Sigmoid colon (tissue), 6 donors: ENCODE measurements at regions not wholly inside any gene's neighbourhood (a gene's known extent, or its start where the extent isn't known, plus 50 kb on each side); places are given as distances from the start of the nearest gene placed in this dataset.

Experiments
- DNase-seq: peaks from one replicate; pipeline ENCODE4 v3.0.0-alpha.2; 2019
- H3K27ac ChIP-seq, 4 donors: fragments of 200-600 bp; sonication (generic); one replicate each; pipeline ENCODE4 v1.5.1; 2016 to 2019; ENCODE audit warnings: mild to moderate bottlenecking in 1 of 4
- H3K27me3 ChIP-seq, 3 donors: fragments of 200-600 bp; sonication (generic); one replicate each; pipeline ENCODE4 v1.5.1; 2019; ENCODE audit warnings: mild to moderate bottlenecking in 1 of 3
- H3K36me3 ChIP-seq, 4 donors: fragments of 200-600 bp; sonication (generic); one replicate each; pipeline ENCODE4 v1.5.1; 2016 to 2019
- H3K4me1 ChIP-seq, 4 donors: fragments of 200-600 bp; sonication (generic); one replicate each; pipeline ENCODE4 v1.5.1; 2017 to 2019
- H3K4me3 ChIP-seq, 4 donors: fragments of 200-600 bp; sonication (generic); one replicate each; pipeline ENCODE4 v1.5.1; 2017 to 2019; ENCODE audit warnings: mild to moderate bottlenecking in 2 of 4, moderate library complexity in 1 of 4
- H3K9me3 ChIP-seq, 4 donors: fragments of 200-600 bp in 3 of 4; sonication (generic) in 3 of 4; one replicate each; pipeline versions ENCODE4 v1.5.1 to v1.6.1; 2013 to 2019
- EP300 ChIP-seq, 4 donors: sonication (generic); formaldehyde crosslinking; IDR thresholded peaks; one replicate each; pipeline ENCODE4 v1.6.1; 2017; ENCODE audit warnings: antibody characterized with exemption in 4 of 4
- POLR2A ChIP-seq, 2 donors: fragments of 450-650 bp; IDR thresholded peaks; one replicate each; pipeline ENCODE4 v1.6.1; 2016; ENCODE audit warnings: antibody characterized with exemption in 2 of 2, mild to moderate bottlenecking in 2 of 2, moderate library complexity in 2 of 2
- POLR2AphosphoS5 ChIP-seq, 4 donors: sonication (generic); formaldehyde crosslinking; IDR thresholded peaks; one replicate each; pipeline ENCODE4 v1.6.1; 2017; ENCODE audit warnings: antibody characterized with exemption in 4 of 4
- WGBS, 2 donors: extraction: QIAGEN DNeasy Blood & Tissue Kit; methylation state at CpG; one replicate each; pipeline ENCODE4 v1.1.7; 2013; 5-methylcytosine and 5-hydroxymethylcytosine counted together
- intact Hi-C: fragments of 100-400 bp; cut with DNase I; formaldehyde crosslinking; loops from one replicate; pipeline ENCODE4 v1.15.1; 2023
- TF ChIP-seq, protein P1 (sequence below), 4 experiments: fragments of 450-650 bp in 3 of 4; fragments of 200-600 bp in 1 of 4; IDR thresholded peaks; one replicate each; pipeline ENCODE4 v1.5.1; 2016 to 2019; ENCODE audit warnings: antibody characterized with exemption in 4 of 4, mild to moderate bottlenecking in 3 of 4, moderate library complexity in 2 of 4
- donor health status: healthy with polysubstance abuse.
- donor health status: healthy.

- H3K36me3 ChIP-seq, result no peaks in the 10 kb centered on the region
- no peaks in the 10 kb centered on the region for H3K27me3 ChIP-seq
- TF ChIP-seq POLR2AphosphoS5 (IDR thresholded peaks at IDR 0.05), result no peak
- TF ChIP-seq, protein P1, sequence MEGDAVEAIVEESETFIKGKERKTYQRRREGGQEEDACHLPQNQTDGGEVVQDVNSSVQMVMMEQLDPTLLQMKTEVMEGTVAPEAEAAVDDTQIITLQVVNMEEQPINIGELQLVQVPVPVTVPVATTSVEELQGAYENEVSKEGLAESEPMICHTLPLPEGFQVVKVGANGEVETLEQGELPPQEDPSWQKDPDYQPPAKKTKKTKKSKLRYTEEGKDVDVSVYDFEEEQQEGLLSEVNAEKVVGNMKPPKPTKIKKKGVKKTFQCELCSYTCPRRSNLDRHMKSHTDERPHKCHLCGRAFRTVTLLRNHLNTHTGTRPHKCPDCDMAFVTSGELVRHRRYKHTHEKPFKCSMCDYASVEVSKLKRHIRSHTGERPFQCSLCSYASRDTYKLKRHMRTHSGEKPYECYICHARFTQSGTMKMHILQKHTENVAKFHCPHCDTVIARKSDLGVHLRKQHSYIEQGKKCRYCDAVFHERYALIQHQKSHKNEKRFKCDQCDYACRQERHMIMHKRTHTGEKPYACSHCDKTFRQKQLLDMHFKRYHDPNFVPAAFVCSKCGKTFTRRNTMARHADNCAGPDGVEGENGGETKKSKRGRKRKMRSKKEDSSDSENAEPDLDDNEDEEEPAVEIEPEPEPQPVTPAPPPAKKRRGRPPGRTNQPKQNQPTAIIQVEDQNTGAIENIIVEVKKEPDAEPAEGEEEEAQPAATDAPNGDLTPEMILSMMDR (IDR thresholded peaks at IDR 0.05), result no peak
- TF ChIP-seq EP300 (IDR thresholded peaks at IDR 0.05), result no peak
- no peak for TF ChIP-seq POLR2A (IDR thresholded peaks at IDR 0.05)
- no peak overlapping the region for H3K27ac ChIP-seq
- WGBS, 2 donors, result 74 to 92% methylated on average over 3 of the region's 3 CpGs
- DNase-seq, result no peak
- H3K9me3 ChIP-seq, result peaks cover 0 to 10% (median 1%) of the 10 kb centered on the region in 4 donors
- intact Hi-C loops, result no loop called here
- H3K4me3 ChIP-seq, result no peak overlapping the region
- no peaks in the 10 kb centered on the region for H3K4me1 ChIP-seq
These were observed 480.3 kb downstream of the BCL11B start for GRCh38 chr14:98791661-98792060.

DNA sequence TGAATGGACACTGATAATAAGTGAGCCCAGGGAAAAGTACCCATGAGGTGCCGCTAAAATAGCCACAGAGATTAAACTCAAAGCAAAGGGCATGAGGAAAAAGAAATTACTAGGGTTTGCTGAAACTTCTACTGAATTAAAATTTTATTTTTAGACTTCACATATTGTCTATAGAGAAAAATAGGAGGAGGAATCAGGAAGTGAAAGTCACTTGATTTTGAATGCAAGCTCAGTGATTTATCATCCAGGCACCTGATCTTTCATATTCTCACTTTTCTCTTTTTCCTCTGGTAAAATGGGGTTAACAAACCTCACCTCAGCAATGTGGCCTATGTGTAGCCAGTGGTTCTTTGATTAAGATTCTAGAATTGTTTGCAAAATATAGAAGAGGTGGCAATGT is 479.8 kb downstream of the BCL11B start:
- no peak for TF ChIP-seq POLR2A (IDR thresholded peaks at IDR 0.05)
- no peak overlapping the region for H3K27ac ChIP-seq
- intact Hi-C loops, result no loop called here
- no peaks in the 10 kb centered on the region for H3K4me1 ChIP-seq
- H3K9me3 ChIP-seq, result peaks cover 0 to 10% (median 1%) of the 10 kb centered on the region in 4 donors
- H3K36me3 ChIP-seq, result no peaks in the 10 kb centered on the region
- no peaks in the 10 kb centered on the region for H3K27me3 ChIP-seq
- H3K4me3 ChIP-seq, result no peak overlapping the region
- WGBS, 2 donors, result 96 to 98% methylated on average over 1 of the region's 1 CpG
- DNase-seq, result no peak

GRCh38 chr14:98798099-98798498 is 473.9 kb downstream of the BCL11B start:
- Histone ChIP-seq H3K4me3 (no peak overlapping the region), H3K36me3 (no peaks in the 10 kb centered on the region), H3K4me1 (peaks cover 0 to 23% (median 14%) of the 10 kb centered on the region in 4 donors), H3K27me3 (no peaks in the 10 kb centered on the region), H3K9me3 (peaks cover 0 to 10% (median 1%) of the 10 kb centered on the region in 4 donors), H3K27ac (no peak overlapping the region)
- 6 to 28% methylated on average over 4 of the region's 4 CpGs for WGBS, 2 donors
- intact Hi-C loops, result no loop called here
- no peak for DNase-seq
- TF ChIP-seq EP300 (IDR thresholded peaks at IDR 0.05) (no peak), POLR2AphosphoS5 (IDR thresholded peaks at IDR 0.05) (no peak), POLR2A (IDR thresholded peaks at IDR 0.05) (no peak)
- TF ChIP-seq, protein P1 (IDR thresholded peaks at IDR 0.05), result no peak

- intact Hi-C loops, result no loop called here
- Histone ChIP-seq H3K9me3 (peaks cover 0 to under 1% (median under 1%) of the 10 kb centered on the region in 4 donors), H3K4me3 (no peak overlapping the region), H3K27ac (no peak overlapping the region), H3K36me3 (no peaks in the 10 kb centered on the region), H3K4me1 (peaks cover 0 to 23% (median 14%) of the 10 kb centered on the region in 4 donors), H3K27me3 (no peaks in the 10 kb centered on the region)
- WGBS, 2 donors, result 67 to 69% methylated on average over 4 of the region's 4 CpGs
- TF ChIP-seq POLR2AphosphoS5 (IDR thresholded peaks at IDR 0.05) (no peak), EP300 (IDR thresholded peaks at IDR 0.05) (no peak), POLR2A (IDR thresholded peaks at IDR 0.05) (no peak)
- TF ChIP-seq, protein P1 (IDR thresholded peaks at IDR 0.05), result no peak
- DNase-seq, result no peak
These were observed 472.1 kb downstream of the BCL11B start for GRCh38 chr14:98799891-98800290.

GRCh38 chr14:98802044-98802443 is 470.0 kb downstream of the BCL11B start:
- peaks cover 0 to 23% (median 14%) of the 10 kb centered on the region in 4 donors for H3K4me1 ChIP-seq
- no peak overlapping the region for H3K27ac ChIP-seq
- no peaks in the 10 kb centered on the region for H3K27me3 ChIP-seq
- no peaks in the 10 kb centered on the region for H3K9me3 ChIP-seq
- DNase-seq, result no peak
- no peak overlapping the region for H3K4me3 ChIP-seq
- TF ChIP-seq, protein P1 (IDR thresholded peaks at IDR 0.05), result no peak
- TF ChIP-seq EP300 (IDR thresholded peaks at IDR 0.05) (no peak), POLR2AphosphoS5 (IDR thresholded peaks at IDR 0.05) (no peak), POLR2A (IDR thresholded peaks at IDR 0.05) (no peak)
- 82 to 88% methylated on average over 9 of the region's 9 CpGs for WGBS, 2 donors
- intact Hi-C loops, result no loop called here
- H3K36me3 ChIP-seq, result no peaks in the 10 kb centered on the region
